HG03432 (cell line): ENCODE measurements at regions not wholly inside any gene's neighbourhood (a gene's known extent, or its start where the extent isn't known, plus 50 kb on each side); places are given as distances from the start of the nearest gene placed in this dataset.
"Not testable (repeated sequence)": the region's sequence is repeated elsewhere in the genome, so short reads cannot be mapped to it uniquely, and the experiment has no call there.

ENCODE experiments used
- ATAC-seq: cut with Tn5 transposase; IDR thresholded peaks from one replicate; pipeline ENCODE4 v1.9.1; 2021; ENCODE audit warnings: mild to moderate bottlenecking, moderate library complexity; ENCODE audit not compliant: unreplicated experiment

GRCh38 chr5:114953565-114953964 is 216.1 kb downstream of the TRIM36 start:
- peak; percentile 48 for ATAC-seq

- no peak for ATAC-seq
Measured at GRCh38 chr5:114952876-114953275, 216.8 kb downstream of the TRIM36 start.

- ATAC-seq = no peak
Measured at GRCh38 chr5:114949756-114950155, 220.0 kb downstream of the TRIM36 start.

DNA sequence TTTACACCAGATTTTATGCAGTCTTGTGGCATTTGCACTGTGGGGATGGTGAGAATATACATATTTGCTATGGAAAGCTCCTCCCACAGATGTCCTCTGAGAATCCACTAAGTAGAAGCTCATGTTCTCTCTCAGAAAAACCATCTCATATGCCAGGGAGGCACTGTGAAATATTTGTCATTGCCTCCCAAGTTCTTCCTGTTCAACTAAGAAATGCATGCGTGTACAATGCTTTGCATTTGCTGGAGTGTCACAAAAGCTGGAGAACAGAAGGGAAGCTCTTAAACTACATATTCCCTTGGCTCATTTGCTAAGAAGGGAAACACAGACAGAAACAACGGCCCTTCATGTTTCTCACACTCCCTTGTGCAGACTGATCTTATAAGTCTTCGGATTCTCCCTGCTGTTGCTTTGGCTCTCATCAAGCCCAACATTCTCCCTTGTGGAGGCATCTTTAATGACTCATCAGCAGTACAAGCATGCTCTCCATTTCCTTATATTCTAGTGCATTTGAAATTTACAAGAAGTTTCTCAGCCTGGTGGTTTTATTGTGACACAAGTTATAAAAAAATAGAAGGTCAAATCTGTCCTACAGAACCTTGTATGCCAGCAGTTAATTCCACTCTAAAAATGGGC is 220.6 kb downstream of the TRIM36 start:
- ATAC-seq = no peak

GRCh38 chr5:114948363-114948762 is 221.3 kb downstream of the TRIM36 start:
- ATAC-seq = no peak

- ATAC-seq = no peak
Measured at GRCh38 chr5:114940709-114941108, 229.0 kb downstream of the TRIM36 start.

GRCh38 chr5:114935490-114935889 is 234.2 kb downstream of the TRIM36 start:
- ATAC-seq = no peak

DNA sequence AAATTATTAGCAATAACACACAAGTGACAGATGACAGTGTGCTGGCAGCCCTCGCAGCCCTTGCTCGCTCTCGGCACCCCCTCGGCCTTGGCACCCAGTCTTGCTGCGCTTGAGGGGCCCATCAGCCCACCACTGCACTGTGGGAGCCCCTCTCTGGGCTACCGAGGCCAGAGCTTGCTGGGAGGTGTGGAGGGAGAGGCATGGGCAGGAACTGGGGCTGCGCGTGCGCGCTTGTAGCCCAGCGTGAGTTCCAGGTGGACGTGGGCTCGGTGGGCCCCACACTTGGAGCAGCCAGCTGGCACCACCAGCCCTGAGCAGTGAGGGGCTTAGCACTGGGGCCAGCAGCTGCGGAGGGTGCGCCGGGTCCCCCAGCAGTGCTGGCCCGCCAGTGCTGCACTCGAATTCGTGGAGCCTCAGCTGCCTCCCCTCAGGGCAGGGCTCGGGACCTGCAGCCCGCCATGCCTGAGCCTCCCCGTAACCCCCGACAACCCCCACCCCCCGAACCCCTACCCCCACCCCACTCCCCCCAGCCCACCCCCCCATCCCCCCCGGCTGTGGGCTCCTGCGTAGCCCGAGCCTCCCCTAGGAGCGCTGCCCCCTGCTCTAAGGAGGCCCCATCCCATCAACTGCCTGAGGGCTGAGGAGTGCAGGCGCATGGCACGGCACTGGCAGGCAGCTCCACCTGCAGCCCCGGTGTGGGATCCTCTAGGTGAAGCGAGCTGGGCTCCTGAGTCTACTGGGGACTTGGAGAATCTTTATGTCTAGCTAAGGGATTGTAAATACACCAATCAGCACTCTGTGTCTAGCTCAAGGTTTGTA is 240.9 kb downstream of the TRIM36 start:
- no peak for ATAC-seq

DNA sequence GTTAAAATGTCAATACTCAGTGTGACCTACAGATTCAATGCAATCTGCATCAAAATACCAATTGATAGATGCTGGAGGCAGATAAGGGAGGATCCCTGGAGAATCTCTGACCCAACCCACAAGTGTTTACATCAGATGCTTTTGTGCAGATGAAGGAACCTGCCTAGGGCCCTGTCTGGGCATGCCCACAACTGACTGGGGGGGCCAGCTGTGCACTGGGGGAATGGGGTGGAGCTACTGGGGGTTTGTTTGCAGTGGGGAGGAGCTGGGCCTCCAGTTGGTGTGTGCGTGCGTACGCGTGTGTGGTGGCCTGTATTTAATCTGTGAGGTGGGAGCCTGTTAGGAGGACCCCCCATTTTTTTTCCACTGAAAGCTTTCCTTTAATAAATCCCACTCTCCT is 244.9 kb downstream of the TRIM36 start:
- ATAC-seq = no peak

- no peak for ATAC-seq
Measured at GRCh38 chr5:114912189-114912920, 257.4 kb downstream of the TRIM36 start.

DNA sequence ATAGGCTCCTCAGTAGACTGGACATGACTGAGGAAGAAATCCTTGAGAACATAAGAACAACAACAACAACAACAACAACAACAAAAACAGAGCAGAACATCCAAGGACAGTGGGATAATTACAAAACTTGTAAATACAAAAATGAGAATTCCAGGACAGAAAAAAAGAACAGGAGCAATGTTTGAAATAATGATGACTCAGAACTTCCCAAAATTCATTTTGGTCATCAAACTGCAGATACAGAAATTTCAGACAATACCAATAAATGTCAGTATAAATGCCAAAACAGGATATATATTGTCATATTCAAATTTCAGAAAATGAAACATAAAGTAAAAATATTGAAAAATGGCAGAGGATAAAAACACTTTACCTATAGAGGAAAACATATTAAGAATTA is 259.0 kb downstream of the TRIM36 start:
- ATAC-seq = no peak

DNA sequence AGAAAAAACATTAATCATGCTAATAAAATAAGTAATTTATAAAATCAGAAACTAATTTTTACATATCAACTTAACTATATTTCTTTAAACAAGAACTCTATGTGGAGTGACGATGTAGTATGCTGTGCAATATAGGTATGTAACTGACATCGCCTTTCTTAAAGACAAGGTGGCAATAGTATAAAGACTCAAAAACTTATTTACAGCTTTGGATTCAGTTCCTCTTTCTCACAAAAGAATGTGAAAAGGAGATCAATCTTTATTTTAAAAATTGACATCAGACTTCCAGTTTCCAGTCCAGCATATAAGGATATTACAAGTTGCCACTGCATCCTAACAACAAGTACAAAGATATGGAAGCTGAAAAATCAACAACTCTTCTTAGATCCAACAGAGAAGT is 260.3 kb downstream of the TRIM36 start:
- ATAC-seq = no peak

GRCh38 chr5:114903767-114904166 is 265.9 kb downstream of the TRIM36 start:
- no peak for ATAC-seq

DNA sequence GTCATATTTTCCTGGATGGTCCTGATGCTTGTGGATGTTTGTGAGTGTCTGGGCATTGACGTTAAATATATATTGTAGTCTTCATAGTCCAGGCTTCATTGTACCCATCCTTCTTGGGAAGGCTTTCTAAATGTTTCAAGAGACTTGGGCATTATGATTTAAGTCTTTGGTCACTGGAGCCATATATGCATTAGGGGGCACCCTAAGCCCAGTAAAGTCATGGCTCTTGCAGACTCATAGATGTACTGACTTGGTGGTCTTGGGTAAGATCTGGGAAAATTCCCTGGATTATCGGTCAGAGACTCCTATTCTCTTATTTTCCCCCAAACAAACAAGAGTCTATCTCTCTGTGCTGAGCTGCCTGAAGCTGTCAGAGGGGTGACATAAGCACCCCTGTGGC is 271.1 kb downstream of the TRIM36 start:
- ATAC-seq = no peak

DNA sequence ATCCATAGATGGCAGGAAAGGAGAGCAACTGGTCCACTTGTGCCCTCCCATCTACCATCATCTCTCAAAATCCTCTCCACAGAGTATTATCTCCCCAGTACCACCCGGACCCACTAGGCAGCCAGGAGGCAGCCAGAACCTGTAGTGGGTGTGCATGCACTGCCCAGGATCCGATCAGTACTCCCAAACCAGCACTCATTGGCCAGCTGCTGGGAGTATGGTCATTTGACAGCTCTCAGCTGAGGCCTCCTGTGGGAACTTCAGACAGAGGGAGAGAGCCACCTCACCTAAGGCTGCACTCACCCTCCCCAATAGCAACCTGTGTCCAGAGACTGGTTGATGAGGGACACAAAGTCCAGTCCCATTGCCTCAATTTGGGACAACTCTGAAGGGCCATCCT is 286.0 kb downstream of the TRIM36 start:
- no peak for ATAC-seq

GRCh38 chr5:114859438-114859735 is 310.3 kb downstream of the TRIM36 start:
- no peak for ATAC-seq

- ATAC-seq = no peak
Measured at GRCh38 chr5:114858665-114859437, 310.9 kb downstream of the TRIM36 start.

DNA sequence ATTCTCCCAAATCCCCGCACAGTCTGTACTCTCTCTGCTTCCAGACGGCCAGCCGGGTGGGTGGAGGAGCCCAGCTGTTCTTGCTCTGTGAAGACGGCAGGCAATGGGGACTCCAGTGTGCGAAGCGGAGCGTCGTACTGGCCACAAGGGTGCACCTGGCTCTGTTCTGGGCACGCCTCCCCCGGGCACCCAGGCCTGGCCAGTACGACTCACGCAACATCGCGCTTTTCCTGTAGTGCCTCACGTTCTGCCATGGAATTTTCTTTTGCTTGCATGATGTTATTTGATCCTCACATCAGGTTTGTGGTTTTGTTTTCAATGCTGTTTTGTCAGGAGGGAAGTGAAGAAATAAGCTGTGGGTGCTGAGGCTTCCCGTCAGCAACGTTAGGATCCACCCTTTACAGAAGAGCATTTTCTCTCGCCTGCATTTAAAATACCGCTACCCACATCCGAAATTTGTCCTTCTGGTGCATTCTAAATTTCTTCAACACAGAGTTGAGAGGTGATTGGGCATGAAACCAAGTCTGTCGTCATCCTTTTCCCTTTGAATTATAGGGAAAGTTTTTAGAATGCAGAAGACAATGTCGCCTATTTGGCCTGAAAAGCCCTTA is 311.7 kb downstream of the TRIM36 start:
- ATAC-seq = peak; percentile 78

GRCh38 chr5:114844711-114845110 is 325.0 kb downstream of the TRIM36 start:
- not testable (repeated sequence) for ATAC-seq

DNA sequence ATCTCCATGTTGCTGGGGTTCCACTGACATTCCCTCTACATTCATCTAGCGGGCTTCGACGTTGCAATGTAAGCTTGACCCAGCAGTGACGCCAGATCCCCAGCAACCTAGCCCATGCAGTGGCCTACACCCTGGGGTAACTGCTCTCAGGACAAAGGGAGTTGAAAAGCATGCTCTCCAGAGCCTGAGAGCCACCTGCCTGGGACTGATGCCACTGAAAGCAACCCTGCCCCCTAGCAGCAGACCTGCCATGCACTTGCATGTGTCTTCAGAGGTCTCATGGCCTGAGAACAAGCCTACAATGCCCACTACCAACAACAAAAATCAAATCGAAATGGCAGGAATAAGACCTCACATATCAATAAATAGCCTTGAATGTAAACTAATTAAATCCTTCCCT is 330.3 kb downstream of the TRIM36 start:
- ATAC-seq = no peak

GRCh38 chr5:114838937-114839336 is 330.8 kb downstream of the TRIM36 start:
- ATAC-seq = no peak
